Activated B cell treated with CpG ODN at 0.5 μM for 24 hours (primary cell): ENCODE measurements at regions not wholly inside any gene's neighbourhood (a gene's known extent, or its start where the extent isn't known, plus 50 kb on each side); places are given as distances from the start of the nearest gene placed in this dataset.

Source experiments
- ATAC-seq: fragments of 200-7000 bp; cut with Tn5 transposase; one replicate; pipeline ENCODE4 v1.10.0; 2021; ENCODE audit warnings: low read depth, mild to moderate bottlenecking, moderate library complexity
- CTCF ChIA-PET: fragments of 350-600 bp; sonication (Branson Sonifier 250); formaldehyde crosslinking; loops from one replicate; lab custom pipeline; 2021; ENCODE audit warnings: antibody characterized with exemption; lab: Charles Lee
- POLR2A ChIA-PET: fragments of 350-600 bp; sonication (Branson Sonifier 250); formaldehyde crosslinking; loops from one replicate; lab custom pipeline; 2021; ENCODE audit warnings: antibody characterized with exemption; lab: Charles Lee
- DNase-seq: peaks from one replicate; pipeline ENCODE4 v3.0.0; 2022
- H3K27ac Mint-ChIP-seq: one replicate; pipeline ENCODE4 v1.8.0; 2020; ENCODE audit warnings: mixed read lengths
- H3K27me3 Mint-ChIP-seq: one replicate; pipeline ENCODE4 v1.8.0; 2021; ENCODE audit warnings: mixed read lengths
- H3K36me3 Mint-ChIP-seq: one replicate; pipeline ENCODE4 v1.8.0; 2021; ENCODE audit warnings: low read depth, mixed read lengths
- H3K4me1 Mint-ChIP-seq: one replicate; pipeline ENCODE4 v1.8.0; 2021; ENCODE audit warnings: mixed read lengths
- H3K4me3 Mint-ChIP-seq: one replicate; pipeline ENCODE4 v1.8.0; 2020; ENCODE audit warnings: mild to moderate bottlenecking, mixed read lengths
- H3K9me3 Mint-ChIP-seq: one replicate; pipeline ENCODE4 v1.8.0; 2020; ENCODE audit warnings: mixed read lengths
- CTCF ChIP-seq: fragments of 200-600 bp; IDR thresholded peaks from one replicate; pipeline ENCODE4 v1.8.0; 2022; ENCODE audit warnings: antibody characterized with exemption, mild to moderate bottlenecking
- intact Hi-C: fragments of 100-400 bp; cut with micrococcal nuclease; formaldehyde crosslinking; loops from one replicate; pipeline ENCODE4 v1.15.1; 2024

- ATAC-seq = no peak
- intact Hi-C loops = no loop called here
- ChIA-PET CTCF (no interaction called here), POLR2A (no interaction called here)
- no peak for TF ChIP-seq CTCF
- H3K27me3 Mint-ChIP-seq = no peaks in the 10 kb centered on the region
- H3K4me3 Mint-ChIP-seq = no peak overlapping the region
- DNase-seq = no peak
- no peaks in the 10 kb centered on the region for H3K4me1 Mint-ChIP-seq
- H3K27ac Mint-ChIP-seq = no peak overlapping the region
- H3K36me3 Mint-ChIP-seq = no peaks in the 10 kb centered on the region
- H3K9me3 Mint-ChIP-seq = no peaks in the 10 kb centered on the region
These were observed 631.1 kb downstream of the TBC1D4 start for GRCh38 chr13:74850893-74851292.

GRCh38 chr13:74847966-74848365 is 634.0 kb downstream of the TBC1D4 start:
- no peak for DNase-seq
- CTCF ChIA-PET = no interaction called here
- Mint-ChIP-seq H3K4me3 (no peak overlapping the region), H3K4me1 (no peaks in the 10 kb centered on the region), H3K27me3 (peaks cover under 1% of the 10 kb centered on the region), H3K36me3 (no peaks in the 10 kb centered on the region), H3K27ac (no peak overlapping the region), H3K9me3 (no peaks in the 10 kb centered on the region)
- POLR2A ChIA-PET = no interaction called here
- intact Hi-C loops = no loop called here
- no peak for TF ChIP-seq CTCF
- no peak for ATAC-seq

GRCh38 chr13:74845806-74846205 is 636.2 kb downstream of the TBC1D4 start:
- DNase-seq (no peak), ATAC-seq (no peak)
- Mint-ChIP-seq H3K36me3 (no peaks in the 10 kb centered on the region), H3K4me3 (no peak overlapping the region), H3K4me1 (no peaks in the 10 kb centered on the region), H3K27ac (no peak overlapping the region), H3K9me3 (no peaks in the 10 kb centered on the region), H3K27me3 (peaks cover 2% of the 10 kb centered on the region)
- intact Hi-C loops = no loop called here
- ChIA-PET CTCF (no interaction called here), POLR2A (no interaction called here)
- TF ChIP-seq CTCF = no peak

GRCh38 chr13:74841651-74842050 is 640.3 kb downstream of the TBC1D4 start:
- H3K4me3 Mint-ChIP-seq = no peak overlapping the region
- no peak overlapping the region for H3K27ac Mint-ChIP-seq
- intact Hi-C loops = no loop called here
- no peak for DNase-seq
- CTCF ChIA-PET = no interaction called here
- POLR2A ChIA-PET = no interaction called here
- no peak for TF ChIP-seq CTCF
- ATAC-seq = no peak
- H3K27me3 Mint-ChIP-seq = peaks cover 2% of the 10 kb centered on the region
- no peaks in the 10 kb centered on the region for H3K4me1 Mint-ChIP-seq
- no peaks in the 10 kb centered on the region for H3K36me3 Mint-ChIP-seq
- no peaks in the 10 kb centered on the region for H3K9me3 Mint-ChIP-seq

GRCh38 chr13:74841123-74841522 is 640.8 kb downstream of the TBC1D4 start:
- TF ChIP-seq CTCF = no peak
- no peaks in the 10 kb centered on the region for H3K9me3 Mint-ChIP-seq
- DNase-seq (no peak), ATAC-seq (no peak)
- no peak overlapping the region for H3K4me3 Mint-ChIP-seq
- no peaks in the 10 kb centered on the region for H3K36me3 Mint-ChIP-seq
- H3K27ac Mint-ChIP-seq = no peak overlapping the region
- ChIA-PET CTCF (no interaction called here), POLR2A (no interaction called here)
- peaks cover 2% of the 10 kb centered on the region for H3K27me3 Mint-ChIP-seq
- no peaks in the 10 kb centered on the region for H3K4me1 Mint-ChIP-seq
- intact Hi-C loops = no loop called here
